Dendritic cell treated with granulocyte-macrophage colony-stimulating factor and Interleukin-4, amounts not matched to agents 40 ng/mL and 50 ng/mL, for 4 days (primary cell): ENCODE measurements at regions not wholly inside any gene's neighbourhood (a gene's known extent, or its start where the extent isn't known, plus 50 kb on each side); places are given as distances from the start of the nearest gene placed in this dataset.

Source experiments
- H3K27ac Mint-ChIP-seq: one replicate; pipeline ENCODE4 v1.8.0; 2022; ENCODE audit warnings: mild to moderate bottlenecking, mixed read lengths
- H3K27me3 Mint-ChIP-seq: one replicate; pipeline ENCODE4 v1.8.0; 2022; ENCODE audit warnings: mild to moderate bottlenecking, mixed read lengths
- H3K36me3 Mint-ChIP-seq: one replicate; pipeline ENCODE4 v1.8.0; 2022; ENCODE audit warnings: low read depth, mixed read lengths
- H3K4me1 Mint-ChIP-seq: one replicate; pipeline ENCODE4 v1.8.0; 2022; ENCODE audit warnings: low read depth, mixed read lengths
- H3K4me3 Mint-ChIP-seq: one replicate; pipeline ENCODE4 v1.8.0; 2022; ENCODE audit warnings: mild to moderate bottlenecking, moderate library complexity, mixed read lengths
- H3K9me3 Mint-ChIP-seq: one replicate; pipeline ENCODE4 v1.8.0; 2022; ENCODE audit warnings: mixed read lengths
- intact Hi-C: fragments of 100-400 bp; cut with micrococcal nuclease; formaldehyde crosslinking; loops from one replicate; pipeline ENCODE4 v1.15.0; 2022

- intact Hi-C loops = no loop called here
- H3K4me1 Mint-ChIP-seq = no peaks in the 10 kb centered on the region
- H3K36me3 Mint-ChIP-seq = no peaks in the 10 kb centered on the region
- H3K4me3 Mint-ChIP-seq = no peak overlapping the region
- no peak overlapping the region for H3K27ac Mint-ChIP-seq
- no peaks in the 10 kb centered on the region for H3K9me3 Mint-ChIP-seq
- peaks cover 4% of the 10 kb centered on the region for H3K27me3 Mint-ChIP-seq
Observed at GRCh38 chr1:47554082-47554481, 116.2 kb downstream of the FOXD2 start.

GRCh38 chr1:47554901-47555300 is 117.1 kb downstream of the FOXD2 start:
- intact Hi-C loops = no loop called here
- no peaks in the 10 kb centered on the region for H3K4me1 Mint-ChIP-seq
- H3K9me3 Mint-ChIP-seq = no peaks in the 10 kb centered on the region
- no peaks in the 10 kb centered on the region for H3K36me3 Mint-ChIP-seq
- no peak overlapping the region for H3K4me3 Mint-ChIP-seq
- no peak overlapping the region for H3K27ac Mint-ChIP-seq
- H3K27me3 Mint-ChIP-seq = peaks cover 6% of the 10 kb centered on the region

- Mint-ChIP-seq H3K27me3 (peaks cover 6% of the 10 kb centered on the region), H3K4me1 (no peaks in the 10 kb centered on the region), H3K4me3 (no peak overlapping the region), H3K27ac (no peak overlapping the region), H3K36me3 (no peaks in the 10 kb centered on the region), H3K9me3 (no peaks in the 10 kb centered on the region)
- intact Hi-C loops = no loop called here
Observed at GRCh38 chr1:47555306-47555705, 117.5 kb downstream of the FOXD2 start.

GRCh38 chr1:47555841-47556560 is 118.2 kb downstream of the FOXD2 start:
- Mint-ChIP-seq H3K9me3 (no peaks in the 10 kb centered on the region), H3K36me3 (no peaks in the 10 kb centered on the region), H3K27ac (no peak overlapping the region), H3K27me3 (peaks cover 6% of the 10 kb centered on the region), H3K4me1 (no peaks in the 10 kb centered on the region), H3K4me3 (no peak overlapping the region)
- intact Hi-C loops = no loop called here

GRCh38 chr1:47557066-47557465 is 119.2 kb downstream of the FOXD2 start:
- Mint-ChIP-seq H3K4me1 (no peaks in the 10 kb centered on the region), H3K36me3 (no peaks in the 10 kb centered on the region), H3K27me3 (peaks cover 6% of the 10 kb centered on the region), H3K4me3 (no peak overlapping the region), H3K9me3 (no peaks in the 10 kb centered on the region), H3K27ac (no peak overlapping the region)
- intact Hi-C loops = no loop called here

- H3K9me3 Mint-ChIP-seq = no peaks in the 10 kb centered on the region
- H3K36me3 Mint-ChIP-seq = no peaks in the 10 kb centered on the region
- H3K27me3 Mint-ChIP-seq = peaks cover 14% of the 10 kb centered on the region
- H3K4me3 Mint-ChIP-seq = no peak overlapping the region
- no peaks in the 10 kb centered on the region for H3K4me1 Mint-ChIP-seq
- intact Hi-C loops = no loop called here
- H3K27ac Mint-ChIP-seq = no peak overlapping the region
Observed at GRCh38 chr1:47558601-47559593, 121.1 kb downstream of the FOXD2 start.

- Mint-ChIP-seq H3K4me3 (no peak overlapping the region), H3K9me3 (no peaks in the 10 kb centered on the region), H3K27ac (no peak overlapping the region), H3K36me3 (no peaks in the 10 kb centered on the region), H3K4me1 (no peaks in the 10 kb centered on the region), H3K27me3 (peaks cover 16% of the 10 kb centered on the region)
- intact Hi-C loops = no loop called here
Observed at GRCh38 chr1:47559944-47560695, 122.3 kb downstream of the FOXD2 start.

GRCh38 chr1:47561523-47562007 is 123.7 kb downstream of the FOXD2 start:
- intact Hi-C loops = no loop called here
- H3K4me3 Mint-ChIP-seq = no peak overlapping the region
- no peak overlapping the region for H3K27ac Mint-ChIP-seq
- H3K36me3 Mint-ChIP-seq = no peaks in the 10 kb centered on the region
- H3K9me3 Mint-ChIP-seq = no peaks in the 10 kb centered on the region
- H3K27me3 Mint-ChIP-seq = peaks cover 12% of the 10 kb centered on the region
- no peaks in the 10 kb centered on the region for H3K4me1 Mint-ChIP-seq

GRCh38 chr1:47562147-47562546 is 124.3 kb downstream of the FOXD2 start:
- Mint-ChIP-seq H3K4me1 (no peaks in the 10 kb centered on the region), H3K9me3 (no peaks in the 10 kb centered on the region), H3K36me3 (no peaks in the 10 kb centered on the region), H3K27me3 (peaks cover 12% of the 10 kb centered on the region), H3K27ac (no peak overlapping the region), H3K4me3 (no peak overlapping the region)
- intact Hi-C loops = no loop called here

GRCh38 chr1:47562799-47563198 is 125.0 kb downstream of the FOXD2 start:
- peaks cover 12% of the 10 kb centered on the region for H3K27me3 Mint-ChIP-seq
- H3K4me3 Mint-ChIP-seq = no peak overlapping the region
- no peaks in the 10 kb centered on the region for H3K4me1 Mint-ChIP-seq
- intact Hi-C loops = no loop called here
- no peak overlapping the region for H3K27ac Mint-ChIP-seq
- no peaks in the 10 kb centered on the region for H3K9me3 Mint-ChIP-seq
- no peaks in the 10 kb centered on the region for H3K36me3 Mint-ChIP-seq

GRCh38 chr1:47563201-47563600 is 125.4 kb downstream of the FOXD2 start:
- peaks cover 14% of the 10 kb centered on the region for H3K27me3 Mint-ChIP-seq
- H3K9me3 Mint-ChIP-seq = no peaks in the 10 kb centered on the region
- H3K27ac Mint-ChIP-seq = no peak overlapping the region
- H3K4me1 Mint-ChIP-seq = no peaks in the 10 kb centered on the region
- intact Hi-C loops = no loop called here
- no peak overlapping the region for H3K4me3 Mint-ChIP-seq
- no peaks in the 10 kb centered on the region for H3K36me3 Mint-ChIP-seq

- Mint-ChIP-seq H3K9me3 (no peaks in the 10 kb centered on the region), H3K27me3 (peaks cover 21% of the 10 kb centered on the region), H3K36me3 (no peaks in the 10 kb centered on the region), H3K27ac (no peak overlapping the region), H3K4me3 (no peak overlapping the region), H3K4me1 (no peaks in the 10 kb centered on the region)
- intact Hi-C loops = no loop called here
Observed at GRCh38 chr1:47564570-47564969, 126.7 kb downstream of the FOXD2 start.

- Mint-ChIP-seq H3K27me3 (peaks cover 26% of the 10 kb centered on the region), H3K27ac (no peak overlapping the region), H3K4me3 (no peak overlapping the region), H3K9me3 (no peaks in the 10 kb centered on the region), H3K4me1 (no peaks in the 10 kb centered on the region), H3K36me3 (no peaks in the 10 kb centered on the region)
- intact Hi-C loops = no loop called here
Observed at GRCh38 chr1:47565092-47565491, 127.2 kb downstream of the FOXD2 start.

GRCh38 chr1:47565676-47566075 is 127.8 kb downstream of the FOXD2 start:
- H3K4me3 Mint-ChIP-seq = no peak overlapping the region
- intact Hi-C loops = no loop called here
- H3K4me1 Mint-ChIP-seq = no peaks in the 10 kb centered on the region
- no peaks in the 10 kb centered on the region for H3K36me3 Mint-ChIP-seq
- H3K27me3 Mint-ChIP-seq = peaks cover 30% of the 10 kb centered on the region
- no peak overlapping the region for H3K27ac Mint-ChIP-seq
- no peaks in the 10 kb centered on the region for H3K9me3 Mint-ChIP-seq
